Right lobe of liver (tissue), 6 donors: ENCODE measurements at regions not wholly inside any gene's neighbourhood (a gene's known extent, or its start where the extent isn't known, plus 50 kb on each side); places are given as distances from the start of the nearest gene placed in this dataset.

ENCODE experiments used
- ATAC-seq, 4 donors: fragments of 200-7000 bp; cut with Tn5 transposase; one replicate each; pipeline ENCODE4 v1.9.1; 2020; ENCODE audit warnings: mild to moderate bottlenecking in 4 of 4, moderate library complexity in 4 of 4
- DNase-seq, 3 donors: peaks; one replicate each; pipeline ENCODE4 v3.0.0-alpha.2; 2020
- H3K27ac ChIP-seq, 3 donors: fragments of 200-600 bp; one replicate each; pipeline ENCODE4 v1.8.0; 2022
- H3K27me3 ChIP-seq, 2 donors: fragments of 200-600 bp; one replicate each; pipeline ENCODE4 v1.8.0; 2022
- H3K36me3 ChIP-seq, 4 donors: fragments of 200-600 bp; sonication (generic) in 1 of 4; one replicate each; pipeline versions ENCODE4 v1.5.1 to v1.8.0; 2017 to 2022; ENCODE audit warnings: control low read depth in 1 of 4
- H3K4me1 ChIP-seq, 4 donors: fragments of 200-600 bp; sonication (generic) in 1 of 4; one replicate each; pipeline versions ENCODE4 v1.5.1 to v1.8.0; 2017 to 2022; ENCODE audit warnings: control low read depth in 1 of 4
- H3K4me3 ChIP-seq, 3 donors: fragments of 200-600 bp; one replicate each; pipeline ENCODE4 v1.8.0; 2022
- H3K9me3 ChIP-seq, 4 donors: fragments of 200-600 bp; sonication (generic) in 1 of 4; one replicate each; pipeline versions ENCODE4 v1.5.1 to v1.8.0; 2017 to 2022; ENCODE audit warnings: control low read depth in 1 of 4
- POLR2A ChIP-seq: fragments of 450-650 bp; IDR thresholded peaks from one replicate; pipeline ENCODE4 v1.6.1; 2017; ENCODE audit warnings: antibody characterized with exemption, mild to moderate bottlenecking
- WGBS: methylation state at CpG from one replicate; pipeline ENCODE4 v1.1.6; 2018; ENCODE audit warnings: low coverage, low lambda C conversion rate; ENCODE audit not compliant: insufficient coverage; ENCODE audit errors: missing lambda C conversion rate; 5-methylcytosine and 5-hydroxymethylcytosine counted together
- intact Hi-C, 2 donors: fragments of 100-400 bp; cut with DNase I; formaldehyde crosslinking; loops; one replicate each; pipeline versions ENCODE4 v1.11.2 to v1.14.1; 2022
- TF ChIP-seq, protein P1 (sequence below), 4 donors: fragments of 200-600 bp in 3 of 4; fragments of 450-650 bp in 1 of 4; IDR thresholded peaks; one replicate each; pipeline versions ENCODE4 v1.5.1 to v1.8.0; 2016 to 2022; ENCODE audit warnings: antibody characterized with exemption in 4 of 4, mild to moderate bottlenecking in 2 of 4
- donor health status: DM: no; HTN: yes; CAD: no.
- donor health status: DM: no; HTN: no; CAD: no.
- donor health status: DM: no; HTN: no; CAD: no.
- donor health status: DM: no; HTN: yes; CAD: no.
- donor health status: DM: no; HTN: yes; CAD: no.

DNA sequence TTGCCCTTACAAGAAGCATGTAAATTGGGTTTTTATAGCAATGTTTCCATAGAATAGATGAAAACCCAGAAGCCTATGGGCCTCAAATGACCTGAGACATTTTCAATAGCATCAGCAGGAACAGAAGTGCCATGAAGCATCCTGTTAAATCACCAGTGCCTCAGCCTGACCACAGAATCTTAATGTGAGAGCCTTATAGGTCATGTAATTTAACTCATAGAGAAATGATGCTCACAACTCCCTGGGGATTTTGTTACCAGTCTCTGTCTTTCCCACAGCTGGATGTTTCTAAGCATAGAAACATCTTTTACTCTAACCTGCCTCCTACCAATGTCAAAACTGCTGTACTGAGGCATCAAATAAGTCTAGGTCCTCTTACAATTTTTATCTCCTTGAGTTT, 295.8 kb upstream of the ACVR2A start:
- Histone ChIP-seq H3K9me3 (no peaks in the 10 kb centered on the region), H3K4me3 (no peak overlapping the region), H3K36me3 (no peaks in the 10 kb centered on the region), H3K27me3 (no peaks in the 10 kb centered on the region), H3K4me1 (no peaks in the 10 kb centered on the region), H3K27ac (no peak overlapping the region)
- TF ChIP-seq POLR2A = no peak
- TF ChIP-seq, protein P1, sequence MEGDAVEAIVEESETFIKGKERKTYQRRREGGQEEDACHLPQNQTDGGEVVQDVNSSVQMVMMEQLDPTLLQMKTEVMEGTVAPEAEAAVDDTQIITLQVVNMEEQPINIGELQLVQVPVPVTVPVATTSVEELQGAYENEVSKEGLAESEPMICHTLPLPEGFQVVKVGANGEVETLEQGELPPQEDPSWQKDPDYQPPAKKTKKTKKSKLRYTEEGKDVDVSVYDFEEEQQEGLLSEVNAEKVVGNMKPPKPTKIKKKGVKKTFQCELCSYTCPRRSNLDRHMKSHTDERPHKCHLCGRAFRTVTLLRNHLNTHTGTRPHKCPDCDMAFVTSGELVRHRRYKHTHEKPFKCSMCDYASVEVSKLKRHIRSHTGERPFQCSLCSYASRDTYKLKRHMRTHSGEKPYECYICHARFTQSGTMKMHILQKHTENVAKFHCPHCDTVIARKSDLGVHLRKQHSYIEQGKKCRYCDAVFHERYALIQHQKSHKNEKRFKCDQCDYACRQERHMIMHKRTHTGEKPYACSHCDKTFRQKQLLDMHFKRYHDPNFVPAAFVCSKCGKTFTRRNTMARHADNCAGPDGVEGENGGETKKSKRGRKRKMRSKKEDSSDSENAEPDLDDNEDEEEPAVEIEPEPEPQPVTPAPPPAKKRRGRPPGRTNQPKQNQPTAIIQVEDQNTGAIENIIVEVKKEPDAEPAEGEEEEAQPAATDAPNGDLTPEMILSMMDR (IDR thresholded peaks at IDR 0.05) = no peak
- no peak for ATAC-seq
- intact Hi-C loops = no loop called here
- DNase-seq = no peak

GRCh38 chr2:147548451-147548850, 296.4 kb upstream of the ACVR2A start:
- intact Hi-C loops = no loop called here
- no peaks in the 10 kb centered on the region for H3K36me3 ChIP-seq
- DNase-seq (no peak), ATAC-seq (no peak)
- no peaks in the 10 kb centered on the region for H3K4me1 ChIP-seq
- H3K27ac ChIP-seq = no peak overlapping the region
- no peaks in the 10 kb centered on the region for H3K27me3 ChIP-seq
- H3K4me3 ChIP-seq = no peak overlapping the region
- TF ChIP-seq, protein P1 (IDR thresholded peaks at IDR 0.05) = no peak
- TF ChIP-seq POLR2A = no peak
- no peaks in the 10 kb centered on the region for H3K9me3 ChIP-seq
- WGBS = 79% methylated on average over 1 of the region's 1 CpG

GRCh38 chr2:147547440-147547839, 297.4 kb upstream of the ACVR2A start:
- H3K4me1 ChIP-seq = no peaks in the 10 kb centered on the region
- DNase-seq (no peak), ATAC-seq (no peak)
- no peaks in the 10 kb centered on the region for H3K27me3 ChIP-seq
- no peak overlapping the region for H3K27ac ChIP-seq
- H3K36me3 ChIP-seq = no peaks in the 10 kb centered on the region
- 56% methylated on average over 1 of the region's 1 CpG for WGBS
- no peak for TF ChIP-seq POLR2A
- TF ChIP-seq, protein P1 (IDR thresholded peaks at IDR 0.05) = no peak
- H3K4me3 ChIP-seq = no peak overlapping the region
- intact Hi-C loops = no loop called here
- H3K9me3 ChIP-seq = no peaks in the 10 kb centered on the region

- no peaks in the 10 kb centered on the region for H3K27me3 ChIP-seq
- DNase-seq = no peak
- TF ChIP-seq, protein P1 (IDR thresholded peaks at IDR 0.05) = no peak
- no peak for TF ChIP-seq POLR2A
- no peaks in the 10 kb centered on the region for H3K4me1 ChIP-seq
- WGBS = no CpG with 5 or more reads among the region's 1 CpG
- peak; percentile 18 to 56 (median 37) for ATAC-seq
- no peaks in the 10 kb centered on the region for H3K9me3 ChIP-seq
- H3K4me3 ChIP-seq = no peak overlapping the region
- no peaks in the 10 kb centered on the region for H3K36me3 ChIP-seq
- intact Hi-C loops = no loop called here
- no peak overlapping the region for H3K27ac ChIP-seq
These were observed 298.7 kb upstream of the ACVR2A start for GRCh38 chr2:147546109-147546508.

DNA sequence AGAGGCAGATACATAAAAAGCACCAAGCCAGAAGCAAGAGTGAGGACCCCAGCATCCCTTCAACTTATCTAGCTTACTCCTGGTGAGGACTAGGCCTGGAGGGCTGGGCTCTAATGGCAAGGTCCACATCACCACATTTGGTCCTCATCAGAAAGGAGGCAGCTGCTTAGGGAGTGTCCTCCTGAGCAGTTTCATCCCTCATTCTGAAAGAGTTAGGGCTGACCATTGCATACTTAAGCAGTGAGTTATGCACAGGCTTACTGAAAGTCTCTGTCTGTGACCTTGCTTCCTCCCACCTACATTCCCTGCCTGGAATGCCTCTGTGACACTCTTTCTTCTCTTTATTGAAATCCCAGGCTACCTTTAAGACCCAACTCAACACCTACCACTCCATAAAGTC, 301.8 kb upstream of the ACVR2A start:
- Histone ChIP-seq H3K27me3 (no peaks in the 10 kb centered on the region), H3K27ac (no peak overlapping the region), H3K4me3 (no peak overlapping the region), H3K4me1 (no peaks in the 10 kb centered on the region), H3K9me3 (no peaks in the 10 kb centered on the region), H3K36me3 (no peaks in the 10 kb centered on the region)
- intact Hi-C loops = no loop called here
- no peak for DNase-seq
- TF ChIP-seq, protein P1 (IDR thresholded peaks at IDR 0.05) = no peak
- no peak for TF ChIP-seq POLR2A
- ATAC-seq = no peak
